ENCODE measurements at regions not wholly inside any gene's neighbourhood (a gene's known extent, or its start where the extent isn't known, plus 50 kb on each side); places are given as distances from the start of the nearest gene placed in this dataset.

DNA sequence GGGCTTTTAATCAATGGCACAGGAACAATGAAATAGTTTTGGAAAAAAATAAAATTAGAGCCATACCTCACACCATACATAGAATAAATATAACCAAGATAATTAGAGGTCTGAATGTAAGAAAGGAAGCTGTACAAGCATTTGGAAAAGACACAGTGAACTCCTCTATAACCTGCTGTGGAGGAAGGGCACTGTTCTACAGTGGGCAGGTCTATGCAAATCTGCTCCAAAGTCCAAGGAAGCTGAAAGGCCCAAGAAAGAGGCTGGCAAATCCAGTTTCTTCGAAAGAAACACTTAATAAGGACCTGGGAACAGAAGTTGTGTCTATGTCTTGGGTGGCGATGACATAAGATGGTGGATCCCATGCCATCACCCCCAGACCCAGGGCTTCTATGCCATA lies 169.4 kb upstream of the RALGAPA2 start:
- no peak for DNase-seq (ENCODE audit: low read depth)

DNA sequence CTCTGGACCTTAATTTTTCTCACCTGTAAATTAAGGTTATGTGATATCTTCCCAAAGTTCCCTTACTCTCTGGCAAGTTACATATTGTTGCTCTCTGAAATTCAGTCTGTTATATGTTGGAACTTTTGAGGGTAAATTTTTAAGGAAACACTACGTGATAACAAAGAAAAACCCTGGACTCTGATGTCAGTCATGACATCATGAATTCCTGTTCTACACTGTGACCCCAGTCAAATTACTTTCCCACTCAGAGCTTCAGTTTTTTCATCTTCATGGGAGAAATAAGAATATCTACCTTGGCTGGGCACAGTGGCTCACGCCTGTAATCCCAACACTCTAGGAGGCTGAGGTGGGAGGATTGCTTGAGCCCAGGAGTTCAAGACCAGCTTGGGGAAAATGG lies 164.6 kb upstream of the RALGAPA2 start:
- no peak for DNase-seq (ENCODE audit: low read depth)

DNA sequence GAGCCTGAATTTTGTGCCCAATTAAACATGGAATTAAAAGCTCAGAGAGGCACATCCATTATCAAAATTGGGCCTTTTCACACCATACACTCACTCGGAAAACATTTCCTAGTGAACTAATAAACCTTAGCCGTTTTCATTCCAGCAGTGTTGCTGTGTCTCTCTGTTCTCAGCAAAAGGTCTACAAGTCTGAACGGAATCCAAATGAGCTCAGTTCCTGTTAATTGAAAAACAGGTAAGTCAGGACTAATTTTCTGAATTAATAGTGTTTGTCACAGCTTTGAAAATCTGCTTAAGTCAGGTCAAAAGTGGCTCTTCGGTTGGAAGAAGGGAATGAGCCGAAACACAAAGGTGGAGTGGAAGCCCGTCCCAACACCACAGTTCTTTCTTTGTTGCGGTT lies 163.3 kb upstream of the RALGAPA2 start:
- no peak for DNase-seq (ENCODE audit: low read depth)

DNA sequence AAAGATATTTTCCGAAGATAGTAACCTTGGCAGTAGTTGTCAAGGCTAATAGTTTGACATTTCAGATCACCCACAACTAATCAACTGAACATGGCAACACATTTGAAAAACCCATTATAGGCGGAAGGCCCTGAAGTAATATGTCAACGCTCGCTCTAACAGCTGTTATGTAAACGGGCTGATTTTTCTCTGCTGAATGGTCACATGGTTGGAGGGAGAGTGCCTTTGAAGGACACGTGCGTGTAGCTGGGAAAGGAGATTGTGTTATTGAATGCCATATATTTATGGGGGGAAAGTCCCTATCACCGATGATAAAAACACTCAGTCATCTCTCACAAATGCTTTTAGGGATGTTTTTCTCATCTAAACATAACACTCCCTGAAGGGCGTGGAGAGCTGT lies 160.0 kb upstream of the RALGAPA2 start:
- DNase-seq (ENCODE audit: low read depth), result no peak

- DNase-seq (ENCODE audit: low read depth), result no peak
Observed at GRCh38 chr20:20869161-20869775, 156.8 kb upstream of the RALGAPA2 start.

DNA sequence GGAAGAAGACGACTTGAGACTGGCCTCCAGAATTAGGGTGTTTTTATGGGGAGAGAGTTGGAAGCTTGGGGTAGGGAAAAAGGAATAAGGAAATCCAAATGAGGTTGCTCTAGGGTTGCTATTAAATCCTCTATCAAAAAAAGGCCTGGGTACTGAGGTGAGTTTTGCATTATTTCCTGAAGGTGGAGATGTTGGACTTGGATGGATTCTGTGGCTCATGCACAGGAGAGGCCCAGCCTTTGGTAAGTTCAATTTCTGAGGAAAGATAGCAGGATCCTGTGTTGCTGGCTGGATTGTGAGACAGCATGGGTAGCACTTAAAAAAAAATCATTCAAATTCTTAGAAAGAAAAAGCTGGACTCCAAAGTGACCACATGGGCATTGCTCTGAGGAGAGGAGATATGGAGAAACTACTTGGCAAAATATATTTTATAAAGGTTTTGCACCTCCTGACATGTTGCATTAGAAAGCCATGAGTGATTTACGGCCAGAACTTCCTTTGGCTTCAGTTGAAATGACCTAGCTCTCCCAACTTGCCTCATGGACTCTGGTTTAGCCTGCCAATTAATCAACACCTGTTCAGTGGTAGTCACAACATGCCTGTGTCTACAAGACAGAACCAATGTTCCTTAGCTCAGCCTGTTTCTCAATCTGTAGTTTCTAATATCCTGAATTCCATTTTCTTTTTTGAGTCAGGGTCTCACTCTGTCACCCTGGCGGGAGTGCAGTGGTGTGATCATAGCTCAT lies 152.1 kb upstream of the RALGAPA2 start:
- DNase-seq (ENCODE audit: low read depth), result no peak

DNA sequence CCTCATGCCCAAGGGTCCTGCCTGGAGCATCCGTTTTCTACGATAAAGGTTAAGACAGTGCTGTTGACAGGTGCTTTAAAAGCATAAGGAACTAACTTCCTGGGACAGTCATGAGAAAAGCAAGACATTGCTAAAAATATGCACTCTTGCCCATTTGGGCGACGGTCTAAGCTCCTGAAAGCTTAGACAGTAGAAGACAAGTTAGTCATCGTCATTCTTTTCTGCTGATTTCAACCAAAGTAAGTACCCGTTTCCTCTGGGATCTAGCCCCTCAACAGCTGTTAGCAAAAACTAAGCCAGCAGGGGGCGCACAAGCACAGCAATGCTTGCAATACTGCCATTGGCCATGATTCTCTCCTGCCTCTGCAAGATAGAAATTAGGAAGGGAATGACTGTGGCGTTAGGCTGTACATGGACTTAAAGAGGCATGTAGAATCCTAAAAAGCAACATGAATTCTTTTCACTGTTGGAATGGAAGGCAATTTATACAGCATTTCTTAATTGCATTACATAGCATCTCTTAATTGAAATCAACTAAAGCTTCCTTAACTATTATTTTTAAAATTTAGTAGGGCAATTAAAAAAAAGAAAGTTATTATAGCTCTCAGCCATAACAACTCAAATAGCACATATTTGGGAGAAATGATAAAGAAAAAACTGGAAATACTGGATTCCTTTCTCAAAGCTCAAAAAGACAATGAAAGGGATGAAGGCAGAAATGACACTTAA lies 147.8 kb upstream of the RALGAPA2 start:
- peak; percentile 32 for DNase-seq (ENCODE audit: low read depth)

DNA sequence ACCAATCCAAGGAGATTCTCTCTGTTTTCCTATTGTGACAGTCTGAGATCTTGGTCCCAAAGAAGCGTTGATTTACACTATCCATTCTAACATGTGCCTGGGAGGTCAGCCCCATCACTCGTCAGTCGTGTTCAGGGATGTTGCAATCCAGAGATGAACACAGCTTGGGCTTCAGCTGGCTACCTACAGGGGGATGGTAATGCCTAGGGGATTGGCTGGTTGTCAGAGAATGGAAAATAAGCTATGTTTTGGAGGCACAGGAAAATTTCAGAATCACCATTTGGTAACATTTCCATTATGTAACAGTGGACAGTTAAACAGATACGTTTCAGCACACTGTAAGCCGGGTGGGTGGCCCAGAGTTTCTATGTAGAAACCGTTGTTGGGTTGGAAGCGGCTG lies 147.1 kb upstream of the RALGAPA2 start:
- DNase-seq (ENCODE audit: low read depth), result no peak

- DNase-seq (ENCODE audit: low read depth), result no peak
Observed at GRCh38 chr20:20856956-20857355, 144.5 kb upstream of the RALGAPA2 start.

DNA sequence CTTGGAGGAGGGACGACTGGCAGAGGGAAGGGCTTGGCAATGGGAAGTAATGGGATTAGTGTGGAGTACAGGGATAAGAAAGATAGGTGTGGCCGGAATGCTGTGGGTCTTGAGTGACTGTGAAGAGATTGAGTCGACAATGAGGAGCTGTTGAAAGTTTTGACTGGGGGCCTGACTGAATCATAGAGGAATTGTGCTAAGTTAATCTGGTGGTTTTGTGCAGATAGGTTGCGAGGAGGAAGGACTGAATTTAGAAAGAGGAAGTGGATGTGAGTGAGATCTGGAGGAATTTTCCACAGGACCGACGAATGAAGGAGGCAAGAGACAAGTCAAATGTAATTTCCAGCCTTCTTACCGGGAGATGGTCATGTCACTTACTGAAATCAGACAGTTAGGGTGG lies 143.9 kb upstream of the RALGAPA2 start:
- DNase-seq (ENCODE audit: low read depth), result no peak

DNA sequence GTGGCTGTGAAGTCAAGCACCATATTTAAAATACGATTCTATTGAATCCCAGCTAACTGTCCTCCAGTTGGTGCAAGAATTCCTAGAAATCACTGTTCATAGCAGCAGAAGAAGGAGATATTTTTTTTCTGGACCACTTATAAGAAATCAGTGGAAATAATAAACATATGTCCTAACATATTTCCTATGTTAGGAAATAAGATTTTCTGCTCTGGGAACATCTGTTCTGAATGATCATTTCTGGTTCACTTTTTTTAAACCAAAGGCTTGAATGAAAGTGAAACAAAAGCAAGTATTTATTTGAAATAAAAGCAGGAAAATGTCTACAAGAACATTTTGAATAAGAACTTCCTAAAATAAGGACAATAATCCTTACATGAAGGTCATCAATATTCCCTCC lies 138.9 kb upstream of the RALGAPA2 start:
- DNase-seq (ENCODE audit: low read depth), result no peak

DNA sequence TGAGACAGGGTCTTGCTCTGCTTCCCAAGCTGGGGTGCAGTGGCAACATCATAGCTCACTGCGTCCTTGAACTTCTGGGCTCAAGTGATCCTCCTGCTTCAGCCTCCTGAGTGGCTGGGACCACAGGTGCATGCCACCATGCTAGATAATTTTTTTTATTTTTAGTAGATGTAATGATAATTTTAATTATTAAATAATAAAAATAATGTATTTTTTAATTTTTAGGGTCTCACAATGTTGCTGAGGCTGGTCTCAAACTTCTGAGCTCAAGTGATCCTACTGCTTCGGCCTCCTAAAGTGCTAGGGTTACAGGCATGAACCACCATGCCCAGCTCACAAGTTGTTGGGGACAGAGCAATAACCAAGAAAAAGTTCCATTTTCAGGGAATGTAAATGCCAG lies 138.0 kb upstream of the RALGAPA2 start:
- DNase-seq (ENCODE audit: low read depth), result no peak

- no peak for DNase-seq (ENCODE audit: low read depth)
Observed at GRCh38 chr20:20849161-20849560, 136.7 kb upstream of the RALGAPA2 start.

- no peak for DNase-seq (ENCODE audit: low read depth)
Observed at GRCh38 chr20:20847814-20848213, 135.4 kb upstream of the RALGAPA2 start.

DNA sequence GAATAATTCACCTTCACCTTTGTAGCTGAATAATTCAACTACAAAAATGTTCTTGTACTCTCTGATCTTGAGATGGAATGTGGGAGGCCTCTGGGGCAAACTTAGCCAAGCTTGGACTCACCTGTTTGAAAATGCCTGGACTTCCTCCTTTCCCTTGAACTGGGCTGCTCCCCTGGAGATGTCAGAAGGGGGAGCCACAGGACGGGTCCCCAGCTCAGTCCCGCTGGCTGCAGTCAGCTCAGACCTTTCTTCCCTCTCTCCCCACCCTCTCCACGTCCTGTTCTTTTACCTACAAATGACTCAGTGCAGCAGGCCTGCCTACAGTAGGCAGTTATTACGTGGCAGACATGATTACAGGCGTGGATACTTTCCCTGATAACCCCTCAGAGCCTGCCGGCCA lies 131.5 kb upstream of the RALGAPA2 start:
- no peak for DNase-seq (ENCODE audit: low read depth)

DNA sequence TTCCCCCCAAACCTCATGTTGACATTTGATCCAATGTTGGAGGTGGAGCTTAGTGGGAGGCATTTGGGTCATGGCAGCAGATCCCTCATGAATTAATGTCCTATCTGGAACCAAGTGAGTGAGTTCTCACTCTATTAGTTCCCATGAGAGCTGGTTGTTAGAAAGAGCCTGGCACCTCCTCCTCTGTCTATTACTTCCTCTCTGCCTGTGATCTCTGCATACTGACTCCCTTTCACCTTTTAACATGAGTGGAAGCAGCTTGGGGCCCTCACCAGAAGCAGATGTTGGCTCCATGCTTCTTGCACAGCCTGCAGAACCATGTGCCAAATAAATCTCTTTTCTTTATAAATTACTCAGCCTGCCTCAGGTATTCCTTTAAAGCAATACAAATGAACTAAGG lies 127.3 kb upstream of the RALGAPA2 start:
- DNase-seq (ENCODE audit: low read depth), result no peak

- no peak for DNase-seq (ENCODE audit: low read depth)
Observed at GRCh38 chr20:20837574-20838021, 125.2 kb upstream of the RALGAPA2 start.

- DNase-seq (ENCODE audit: low read depth), result no peak
Observed at GRCh38 chr20:20836836-20837235, 124.4 kb upstream of the RALGAPA2 start.

- no peak for DNase-seq (ENCODE audit: low read depth)
Observed at GRCh38 chr20:20835897-20836296, 123.5 kb upstream of the RALGAPA2 start.

DNA sequence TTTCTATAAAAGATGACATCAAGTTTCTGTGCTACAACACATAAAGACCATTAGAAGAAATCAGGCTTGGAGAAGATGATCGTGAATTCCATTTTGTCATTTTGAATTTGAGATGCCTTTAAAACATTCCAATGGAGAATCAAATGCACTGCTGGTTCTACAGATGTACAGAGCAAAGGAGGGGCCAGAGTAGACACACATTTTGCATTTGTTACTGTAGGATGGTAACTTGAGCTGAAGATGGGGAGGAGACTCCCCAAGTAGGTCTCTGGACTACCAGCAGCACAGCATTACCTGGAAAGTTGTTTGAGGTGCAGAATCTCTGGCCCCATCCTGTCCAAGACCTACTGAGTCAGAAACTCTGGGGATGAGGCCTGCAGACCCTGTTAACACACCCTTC lies 121.6 kb upstream of the RALGAPA2 start:
- no peak for DNase-seq (ENCODE audit: low read depth)

DNA sequence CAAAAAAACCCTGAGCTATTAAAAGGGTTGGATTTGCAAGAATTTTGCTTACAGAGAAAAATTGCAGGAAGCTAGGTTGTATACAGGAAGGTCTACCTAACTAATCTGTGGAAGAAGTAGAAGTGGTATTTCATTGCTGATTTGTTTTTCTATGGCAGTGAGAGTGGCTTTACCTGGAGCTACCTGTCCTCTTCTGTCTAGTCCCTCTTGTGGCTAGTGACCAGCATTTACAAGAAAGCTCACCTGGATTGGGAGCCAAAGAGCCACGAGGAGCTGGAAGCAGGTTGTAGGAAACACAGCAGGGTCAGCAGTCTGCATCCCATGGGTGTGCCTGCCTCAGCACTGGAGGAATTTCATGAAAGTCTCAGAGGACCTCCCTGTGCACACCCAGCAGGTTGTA lies 120.3 kb upstream of the RALGAPA2 start:
- no peak for DNase-seq (ENCODE audit: low read depth)

GRCh38 chr20:20831794-20832193 lies 119.3 kb upstream of the RALGAPA2 start:
- no peak for DNase-seq (ENCODE audit: low read depth)

GRCh38 chr20:20829681-20830080 lies 117.2 kb upstream of the RALGAPA2 start:
- DNase-seq (ENCODE audit: low read depth), result no peak
